Left cardiac atrium (tissue), 4 donors: ENCODE measurements at regions not wholly inside any gene's neighbourhood (a gene's known extent, or its start where the extent isn't known, plus 50 kb on each side); places are given as distances from the start of the nearest gene placed in this dataset.
"Not testable (repeated sequence)": the region's sequence is repeated elsewhere in the genome, so short reads cannot be mapped to it uniquely, and the experiment has no call there.

ENCODE experiments used
- ATAC-seq, 2 donors: fragments of 200-7000 bp; cut with Tn5 transposase; one replicate each; pipeline ENCODE4 v1.9.1; 2020; ENCODE audit warnings: mild to moderate bottlenecking in 2 of 2, moderate library complexity in 2 of 2
- DNase-seq: peaks from one replicate; pipeline ENCODE4 v3.0.0-alpha.2; 2020
- intact Hi-C, 2 donors: fragments of 100-400 bp; cut with DNase I; formaldehyde crosslinking; loops; one replicate each; pipeline versions ENCODE4 v1.14.1 to v1.15.1; 2022 to 2023
- donor health status: DM: no; HTN: yes; CAD: no.
- donor health status: DM: no; HTN: yes; CAD: no; lungs with severe emphysema.
- donor health status: DM: yes; HTN: yes; CAD: no.
- donor health status: Dilated cardiomyopathy.

GRCh38 chr3:27779176-27779575 lies 57.1 kb upstream of the EOMES start:
- intact Hi-C loops: no loop called here
- ATAC-seq: no peak
- no peak for DNase-seq

GRCh38 chr3:27789420-27789819 lies 67.3 kb upstream of the EOMES start:
- ATAC-seq: no peak
- intact Hi-C loops: no loop called here

GRCh38 chr3:27791956-27792355 lies 69.8 kb upstream of the EOMES start:
- intact Hi-C loops: no loop called here
- DNase-seq (no peak), ATAC-seq (no peak)

More at GRCh38 chr3:27789420-27789819, 67.3 kb upstream of the EOMES start:
- DNase-seq: no peak

GRCh38 chr3:27792869-27793268 lies 70.7 kb upstream of the EOMES start:
- no peak for DNase-seq
- ATAC-seq: no peak

GRCh38 chr3:27794211-27794610 lies 72.1 kb upstream of the EOMES start:
- intact Hi-C loops: no loop called here
- ATAC-seq (no peak), DNase-seq (no peak)

More at GRCh38 chr3:27792869-27793268, 70.7 kb upstream of the EOMES start:
- intact Hi-C loops: no loop called here

GRCh38 chr3:27796365-27796875 lies 74.3 kb upstream of the EOMES start:
- DNase-seq (no peak), ATAC-seq (no peak)
- intact Hi-C loops: no loop called here

GRCh38 chr3:27797773-27798172 lies 75.7 kb upstream of the EOMES start:
- intact Hi-C loops: no loop called here
- no peak for DNase-seq
- ATAC-seq: no peak

GRCh38 chr3:27800261-27800660 lies 78.1 kb upstream of the EOMES start:
- ATAC-seq: no peak
- intact Hi-C loops: no loop called here
- no peak for DNase-seq

GRCh38 chr3:27802425-27802824 lies 80.3 kb upstream of the EOMES start:
- DNase-seq (no peak), ATAC-seq (no peak)
- intact Hi-C loops: no loop called here

GRCh38 chr3:27802849-27803248 lies 80.7 kb upstream of the EOMES start:
- ATAC-seq (no peak), DNase-seq (no peak)
- intact Hi-C loops: no loop called here

GRCh38 chr3:27805282-27805681 lies 83.2 kb upstream of the EOMES start:
- intact Hi-C loops: no loop called here
- ATAC-seq (no peak), DNase-seq (no peak)

- ATAC-seq (no peak), DNase-seq (no peak)
- intact Hi-C loops: no loop called here
Measured at GRCh38 chr3:27813255-27813654, 91.1 kb upstream of the EOMES start.

- intact Hi-C loops: not testable (repeated sequence)
Measured at GRCh38 chr3:27821609-27822008, 99.5 kb upstream of the EOMES start.

GRCh38 chr3:27824312-27825200 lies 102.4 kb upstream of the EOMES start:
- DNase-seq (no peak), ATAC-seq (no peak)
- intact Hi-C loops: no loop called here

More at GRCh38 chr3:27821609-27822008, 99.5 kb upstream of the EOMES start:
- ATAC-seq, DNase-seq: not testable (repeated sequence)

- ATAC-seq (no peak), DNase-seq (no peak)
- intact Hi-C loops: no loop called here
Measured at GRCh38 chr3:27826448-27826847, 104.3 kb upstream of the EOMES start.

GRCh38 chr3:27827041-27827440 lies 104.9 kb upstream of the EOMES start:
- no peak for ATAC-seq
- DNase-seq: no peak
- intact Hi-C loops: no loop called here

GRCh38 chr3:27840807-27841594 lies 118.9 kb upstream of the EOMES start:
- ATAC-seq: no peak
- DNase-seq: no peak
- intact Hi-C loops: no loop called here

GRCh38 chr3:27844052-27844675 lies 122.0 kb upstream of the EOMES start:
- DNase-seq (no peak), ATAC-seq (no peak)
- intact Hi-C loops: no loop called here

GRCh38 chr3:27847697-27848096 lies 125.6 kb upstream of the EOMES start:
- intact Hi-C loops: no loop called here
- DNase-seq (no peak), ATAC-seq (no peak)

- ATAC-seq: no peak
- no peak for DNase-seq
- intact Hi-C loops: no loop called here
Measured at GRCh38 chr3:27848826-27849225, 126.7 kb upstream of the EOMES start.
